ENCODE measurements at regions not wholly inside any gene's neighbourhood (a gene's known extent, or its start where the extent isn't known, plus 50 kb on each side); places are given as distances from the start of the nearest gene placed in this dataset.

- TF ChIP-seq ESRRG (CRISPR knock-in tag; IDR thresholded peaks at IDR 0.05), result no peak
- TF ChIP-seq POU6F1 (CRISPR knock-in tag; IDR thresholded peaks at IDR 0.05; ENCODE audit: borderline replicate concordance, low read depth), result no peak
- no peak for TF ChIP-seq ZFP30 (CRISPR knock-in tag; IDR thresholded peaks at IDR 0.05)
- TF ChIP-seq ISL1 (CRISPR knock-in tag; IDR thresholded peaks at IDR 0.05), result no peak
- no peak for TF ChIP-seq ZFP3 (CRISPR knock-in tag; IDR thresholded peaks at IDR 0.05)
Measured at GRCh38 chr11:29916040-29916439, 100.8 kb downstream of the KCNA4 start.
